ENCODE measurements at regions not wholly inside any gene's neighbourhood (a gene's known extent, or its start where the extent isn't known, plus 50 kb on each side); places are given as distances from the start of the nearest gene placed in this dataset.

DNA sequence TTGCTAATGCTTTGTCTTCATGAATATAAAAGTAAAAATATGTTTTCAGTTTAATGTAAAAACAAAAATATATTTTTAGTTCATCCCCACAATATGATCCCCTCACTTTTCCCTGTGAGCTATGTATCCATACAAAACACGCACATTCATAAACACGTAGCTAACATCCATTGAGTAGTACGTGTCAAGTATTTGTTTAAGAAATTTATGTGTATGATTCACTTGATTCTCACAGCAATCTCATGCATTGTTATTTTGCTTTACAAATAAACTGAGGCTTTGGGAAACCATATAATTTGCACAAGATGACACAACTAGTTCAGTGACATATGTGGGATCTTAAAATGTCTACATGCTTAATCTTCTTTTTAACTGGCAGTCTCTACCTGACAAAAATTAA, 329.6 kb upstream of the SEMA3C start:
- TF ChIP-seq POLR2AphosphoS5 (IDR thresholded peaks at IDR 0.05; ENCODE audit: low read depth, low read length) (no peak), TAF1 (IDR thresholded peaks at IDR 0.05; ENCODE audit: borderline replicate concordance, insufficient read depth, low read length) (no peak), SIN3A (IDR thresholded peaks at IDR 0.05; ENCODE audit: borderline replicate concordance, insufficient read depth, low read length) (no peak), FOXP2 (optimal IDR thresholded peaks at IDR 0.05; ENCODE audit: borderline replicate concordance, extremely low read depth, extremely low read length, insufficient read depth) (no peak)
- TF ChIP-seq, protein P1, sequence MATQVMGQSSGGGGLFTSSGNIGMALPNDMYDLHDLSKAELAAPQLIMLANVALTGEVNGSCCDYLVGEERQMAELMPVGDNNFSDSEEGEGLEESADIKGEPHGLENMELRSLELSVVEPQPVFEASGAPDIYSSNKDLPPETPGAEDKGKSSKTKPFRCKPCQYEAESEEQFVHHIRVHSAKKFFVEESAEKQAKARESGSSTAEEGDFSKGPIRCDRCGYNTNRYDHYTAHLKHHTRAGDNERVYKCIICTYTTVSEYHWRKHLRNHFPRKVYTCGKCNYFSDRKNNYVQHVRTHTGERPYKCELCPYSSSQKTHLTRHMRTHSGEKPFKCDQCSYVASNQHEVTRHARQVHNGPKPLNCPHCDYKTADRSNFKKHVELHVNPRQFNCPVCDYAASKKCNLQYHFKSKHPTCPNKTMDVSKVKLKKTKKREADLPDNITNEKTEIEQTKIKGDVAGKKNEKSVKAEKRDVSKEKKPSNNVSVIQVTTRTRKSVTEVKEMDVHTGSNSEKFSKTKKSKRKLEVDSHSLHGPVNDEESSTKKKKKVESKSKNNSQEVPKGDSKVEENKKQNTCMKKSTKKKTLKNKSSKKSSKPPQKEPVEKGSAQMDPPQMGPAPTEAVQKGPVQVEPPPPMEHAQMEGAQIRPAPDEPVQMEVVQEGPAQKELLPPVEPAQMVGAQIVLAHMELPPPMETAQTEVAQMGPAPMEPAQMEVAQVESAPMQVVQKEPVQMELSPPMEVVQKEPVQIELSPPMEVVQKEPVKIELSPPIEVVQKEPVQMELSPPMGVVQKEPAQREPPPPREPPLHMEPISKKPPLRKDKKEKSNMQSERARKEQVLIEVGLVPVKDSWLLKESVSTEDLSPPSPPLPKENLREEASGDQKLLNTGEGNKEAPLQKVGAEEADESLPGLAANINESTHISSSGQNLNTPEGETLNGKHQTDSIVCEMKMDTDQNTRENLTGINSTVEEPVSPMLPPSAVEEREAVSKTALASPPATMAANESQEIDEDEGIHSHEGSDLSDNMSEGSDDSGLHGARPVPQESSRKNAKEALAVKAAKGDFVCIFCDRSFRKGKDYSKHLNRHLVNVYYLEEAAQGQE (IDR thresholded peaks at IDR 0.05; ENCODE audit: insufficient read depth in 1 of 2, low read depth in 2 of 2, low read length in 2 of 2), result no peak

All from PFSK-1 (cell line).